GM12872 (cell line): ENCODE measurements at regions not wholly inside any gene's neighbourhood (a gene's known extent, or its start where the extent isn't known, plus 50 kb on each side); places are given as distances from the start of the nearest gene placed in this dataset.

Experiments used
- CTCF ChIP-seq: IDR thresholded peaks from 3 replicates; pipeline ENCODE4 v1.5.1; 2011; ENCODE audit warnings: low read depth, mild to moderate bottlenecking, low read length, moderate library complexity; ENCODE audit not compliant: insufficient read depth

- no peak for TF ChIP-seq CTCF
These were observed 1084.9 kb upstream of the RBFOX1 start for GRCh38 chr16:6247775-6248174.

- TF ChIP-seq CTCF, result no peak
These were observed 1085.5 kb upstream of the RBFOX1 start for GRCh38 chr16:6247150-6247549.

- TF ChIP-seq CTCF, result no peak
These were observed 1086.4 kb upstream of the RBFOX1 start for GRCh38 chr16:6246266-6246665.

GRCh38 chr16:6232056-6232455, 1100.6 kb upstream of the RBFOX1 start:
- no peak for TF ChIP-seq CTCF

GRCh38 chr16:6231398-6231797, 1101.2 kb upstream of the RBFOX1 start:
- no peak for TF ChIP-seq CTCF

- no peak for TF ChIP-seq CTCF
These were observed 1103.5 kb upstream of the RBFOX1 start for GRCh38 chr16:6229186-6229585.

- TF ChIP-seq CTCF, result no peak
These were observed 1113.8 kb upstream of the RBFOX1 start for GRCh38 chr16:6218855-6219254.

- TF ChIP-seq CTCF, result no peak
These were observed 1115.8 kb upstream of the RBFOX1 start for GRCh38 chr16:6216836-6217235.
